ENCODE measurements at regions not wholly inside any gene's neighbourhood (a gene's known extent, or its start where the extent isn't known, plus 50 kb on each side); places are given as distances from the start of the nearest gene placed in this dataset.

GRCh38 chr10:131689954-131690757, 210.7 kb upstream of the PPP2R2D start:
- TF ChIP-seq CTCF (IDR thresholded peaks at IDR 0.05; ENCODE audit: poor library complexity) (no peak), EZH2 (IDR thresholded peaks at IDR 0.05; ENCODE audit: borderline replicate concordance) (no peak), EZH2phosphoT487 (IDR thresholded peaks at IDR 0.05; ENCODE audit: low read depth, severe bottlenecking, unreplicated experiment) (no peak)
